Aorta (tissue), 5 donors: ENCODE measurements at regions not wholly inside any gene's neighbourhood (a gene's known extent, or its start where the extent isn't known, plus 50 kb on each side); places are given as distances from the start of the nearest gene placed in this dataset.

ENCODE experiments used
- ATAC-seq: fragments of 200-7000 bp; cut with Tn5 transposase; one replicate; pipeline ENCODE4 v1.9.1; 2022; ENCODE audit warnings: moderate library complexity; ENCODE audit not compliant: low FRiP score
- DNase-seq, 2 donors: peaks; one replicate each; pipeline ENCODE4 v3.0.0-alpha.2; 2020
- H3K27ac ChIP-seq, 2 donors: one replicate each; pipeline ENCODE4 v1.5.1; 2013; ENCODE audit warnings: low read length in 2 of 2, mild to moderate bottlenecking in 2 of 2, moderate library complexity in 2 of 2, control low read depth in 1 of 2, inconsistent platforms in 1 of 2, low read depth in 1 of 2
- H3K27me3 ChIP-seq, 2 donors: one replicate each; pipeline ENCODE4 v1.6.1; 2013; ENCODE audit warnings: control low read depth in 1 of 2, low read length in 1 of 2, mild to moderate bottlenecking in 1 of 2, moderate library complexity in 1 of 2; ENCODE audit not compliant: insufficient read depth in 2 of 2, control insufficient read depth in 1 of 2
- H3K36me3 ChIP-seq, 2 donors: one replicate each; pipeline ENCODE4 v1.6.1; 2013; ENCODE audit warnings: control low read depth in 1 of 2, low read length in 1 of 2, mild to moderate bottlenecking in 1 of 2; ENCODE audit not compliant: insufficient read depth in 2 of 2, control insufficient read depth in 1 of 2
- H3K4me1 ChIP-seq, 2 donors: one replicate each; pipeline ENCODE4 v1.6.1; 2013; ENCODE audit warnings: low read length in 2 of 2, control low read depth in 1 of 2, mild to moderate bottlenecking in 1 of 2, moderate library complexity in 1 of 2; ENCODE audit not compliant: insufficient read depth in 2 of 2, control insufficient read depth in 1 of 2
- H3K4me3 ChIP-seq, 2 donors: one replicate each; pipeline ENCODE4 v1.5.1; 2013; ENCODE audit warnings: low read length in 2 of 2, control low read depth in 1 of 2, mild to moderate bottlenecking in 1 of 2
- H3K9me3 ChIP-seq: one replicate; pipeline ENCODE4 v1.6.1; 2013; ENCODE audit warnings: mild to moderate bottlenecking, low read length; ENCODE audit not compliant: control insufficient read depth
- WGBS, 2 donors: extraction: QIAGEN DNeasy Blood & Tissue Kit; methylation state at CpG; one replicate each; pipeline ENCODE4 v1.1.7; 2013; 5-methylcytosine and 5-hydroxymethylcytosine counted together
- intact Hi-C, 2 donors: fragments of 100-400 bp; cut with DNase I; formaldehyde crosslinking; loops; one replicate each; pipeline versions ENCODE4 v1.14.2 to v1.15.0; 2022
- donor health status: healthy with polysubstance abuse.
- donor health status: Bipolar disorder and iron deficiency.
- donor health status: DM: no; HTN: no; CAD: no.
- donor health status: DM: no; HTN: no; CAD: no.
- donor health status: DM: yes; HTN: yes; CAD: no.

DNA sequence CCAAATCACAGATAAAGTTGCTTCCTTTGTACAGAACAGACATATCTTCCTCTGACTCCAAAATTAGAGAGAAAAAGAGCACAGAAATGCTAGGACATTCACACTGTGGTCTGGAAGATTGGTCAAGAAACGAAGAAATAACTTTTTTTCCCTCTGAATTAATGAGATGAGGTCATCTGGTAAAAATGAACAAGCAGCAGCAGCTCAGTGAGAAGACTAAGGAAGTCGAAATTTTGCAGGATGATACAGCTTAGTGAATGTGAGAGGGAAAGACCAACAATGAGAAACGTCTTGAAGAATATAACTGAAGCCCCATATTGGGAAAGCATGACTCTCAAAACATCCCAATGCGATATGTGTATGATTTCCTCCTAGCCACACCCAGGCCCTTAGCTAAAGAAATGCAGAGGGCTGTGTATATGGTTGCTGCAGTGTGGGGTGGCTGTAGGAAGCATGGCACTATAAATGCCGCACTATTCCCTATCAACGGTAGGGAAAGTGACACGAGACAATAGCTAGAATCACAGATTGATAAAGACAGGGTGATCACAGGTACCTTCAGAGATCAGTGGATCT lies 208.6 kb downstream of the VEGFC start:
- Histone ChIP-seq H3K9me3 (no peaks in the 10 kb centered on the region), H3K4me1 (no peaks in the 10 kb centered on the region), H3K4me3 (no peak overlapping the region), H3K36me3 (no peaks in the 10 kb centered on the region), H3K27ac (no peak overlapping the region), H3K27me3 (no peaks in the 10 kb centered on the region)
- DNase-seq (no peak), ATAC-seq (no peak)
- 84 to 87% methylated on average over 7 of the region's 7 CpGs for WGBS, 2 donors
- intact Hi-C loops: no loop called here

DNA sequence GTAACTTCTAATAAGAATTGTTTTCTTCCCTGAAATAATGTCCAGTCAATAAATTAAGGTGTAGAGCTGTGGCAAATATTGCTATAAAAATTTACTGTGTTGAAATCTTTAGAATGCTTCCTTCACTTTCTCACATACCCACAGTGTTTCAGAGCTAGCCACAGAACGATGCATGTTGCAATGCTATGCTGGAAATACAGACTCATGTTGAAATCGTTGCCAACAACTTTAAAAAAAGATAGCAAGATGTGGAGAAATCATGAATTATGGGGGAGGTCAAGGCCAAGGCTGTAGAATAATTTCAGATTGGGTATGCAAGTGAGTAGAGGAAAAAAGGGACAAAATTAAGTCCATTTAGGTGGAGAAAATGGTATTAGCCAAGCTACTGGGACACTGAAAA lies 204.8 kb downstream of the VEGFC start:
- DNase-seq: no peak
- 11 to 19% methylated on average over 2 of the region's 2 CpGs for WGBS, 2 donors
- no peaks in the 10 kb centered on the region for H3K27me3 ChIP-seq
- no peaks in the 10 kb centered on the region for H3K9me3 ChIP-seq
- no peak overlapping the region for H3K4me3 ChIP-seq
- no peak overlapping the region for H3K27ac ChIP-seq
- H3K4me1 ChIP-seq: no peaks in the 10 kb centered on the region
- ATAC-seq: no peak
- no peaks in the 10 kb centered on the region for H3K36me3 ChIP-seq
- intact Hi-C loops: no loop called here

DNA sequence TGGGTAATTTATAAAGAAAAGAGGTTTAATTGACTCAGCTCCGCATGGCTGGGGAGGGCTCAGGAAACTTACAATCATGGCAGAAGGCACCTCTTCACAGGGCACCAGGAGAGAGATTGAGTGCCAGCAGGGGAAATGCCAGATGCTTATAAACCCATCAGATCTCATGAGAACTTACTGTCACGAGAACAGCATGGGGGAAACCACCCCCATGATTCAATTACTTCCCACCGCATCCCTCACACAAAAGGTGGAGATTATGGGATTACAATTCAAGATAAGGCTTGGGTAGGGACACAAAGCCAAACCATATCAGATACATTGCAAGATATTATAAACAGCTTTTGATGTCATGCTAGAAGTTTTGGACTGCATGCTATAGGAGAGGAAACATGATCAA lies 204.3 kb downstream of the VEGFC start:
- 93 to 95% methylated on average over 3 of the region's 3 CpGs for WGBS, 2 donors
- no peak overlapping the region for H3K4me3 ChIP-seq
- DNase-seq (no peak), ATAC-seq (no peak)
- no peaks in the 10 kb centered on the region for H3K27me3 ChIP-seq
- H3K9me3 ChIP-seq: no peaks in the 10 kb centered on the region
- no peaks in the 10 kb centered on the region for H3K36me3 ChIP-seq
- no peaks in the 10 kb centered on the region for H3K4me1 ChIP-seq
- H3K27ac ChIP-seq: no peak overlapping the region
- intact Hi-C loops: no loop called here

DNA sequence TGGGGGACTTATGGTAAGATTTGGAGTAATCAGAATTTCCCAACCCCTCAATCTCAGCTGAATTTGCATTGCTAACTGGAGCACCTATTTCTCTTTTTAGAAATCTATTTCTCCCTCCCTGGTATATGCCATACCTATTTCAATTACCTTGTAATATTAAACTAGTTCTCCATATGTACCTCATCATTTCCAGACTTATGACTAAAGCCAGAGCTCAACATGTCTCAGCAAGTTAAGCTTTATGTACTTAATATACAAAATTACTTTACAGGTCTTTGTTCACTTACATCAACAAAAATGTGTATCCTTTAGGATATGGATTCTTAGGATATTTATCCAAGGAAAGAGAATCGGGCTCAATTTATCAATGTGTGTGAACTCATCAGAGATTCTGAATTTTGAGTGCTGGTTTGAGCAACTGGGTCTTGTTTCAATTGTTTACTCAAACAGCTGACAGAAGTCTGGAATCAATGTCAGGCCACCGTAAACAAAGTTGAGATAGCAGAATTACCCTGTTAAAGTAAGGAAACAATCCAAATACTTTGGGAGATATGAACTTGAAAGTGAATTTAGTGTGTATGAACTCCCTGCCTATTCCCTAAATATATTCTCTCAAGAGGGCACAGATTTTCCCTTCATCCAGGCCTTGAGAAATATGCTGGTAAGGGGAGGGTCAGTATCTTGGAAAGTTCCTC lies 199.6 kb downstream of the VEGFC start:
- Histone ChIP-seq H3K36me3 (no peaks in the 10 kb centered on the region), H3K4me3 (no peak overlapping the region), H3K27me3 (no peaks in the 10 kb centered on the region), H3K4me1 (no peaks in the 10 kb centered on the region), H3K9me3 (no peaks in the 10 kb centered on the region), H3K27ac (no peak overlapping the region)
- DNase-seq: no peak
- WGBS, 2 donors: 53 to 71% methylated on average over 2 of the region's 2 CpGs
- intact Hi-C loops: no loop called here
- ATAC-seq: no peak

DNA sequence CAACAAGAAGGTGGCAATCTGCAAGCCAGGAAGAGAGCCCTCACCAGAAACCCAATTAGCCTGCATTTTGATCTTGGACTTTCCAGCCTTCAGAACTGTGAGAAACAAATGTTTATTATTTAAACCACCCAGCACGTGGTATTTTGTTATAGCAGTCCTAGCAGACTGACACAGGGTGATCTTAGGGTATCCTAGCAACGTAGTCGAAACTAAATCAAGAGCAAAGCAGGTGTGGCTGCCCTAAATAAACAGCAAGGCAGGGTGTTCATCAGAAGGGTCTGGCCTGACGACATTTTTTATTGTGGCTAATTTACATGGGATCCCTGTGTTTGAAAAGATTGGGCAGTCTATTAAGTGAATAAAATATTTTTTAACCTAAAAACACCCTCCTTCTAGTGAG lies 198.8 kb downstream of the VEGFC start:
- Histone ChIP-seq H3K4me3 (no peak overlapping the region), H3K9me3 (no peaks in the 10 kb centered on the region), H3K36me3 (no peaks in the 10 kb centered on the region), H3K27me3 (no peaks in the 10 kb centered on the region), H3K4me1 (no peaks in the 10 kb centered on the region), H3K27ac (no peak overlapping the region)
- intact Hi-C loops: no loop called here
- ATAC-seq (no peak), DNase-seq (no peak)
- whole genome bisulfite sequencing, 2 donors: 70 to 72% methylated on average over 4 of the region's 4 CpGs

DNA sequence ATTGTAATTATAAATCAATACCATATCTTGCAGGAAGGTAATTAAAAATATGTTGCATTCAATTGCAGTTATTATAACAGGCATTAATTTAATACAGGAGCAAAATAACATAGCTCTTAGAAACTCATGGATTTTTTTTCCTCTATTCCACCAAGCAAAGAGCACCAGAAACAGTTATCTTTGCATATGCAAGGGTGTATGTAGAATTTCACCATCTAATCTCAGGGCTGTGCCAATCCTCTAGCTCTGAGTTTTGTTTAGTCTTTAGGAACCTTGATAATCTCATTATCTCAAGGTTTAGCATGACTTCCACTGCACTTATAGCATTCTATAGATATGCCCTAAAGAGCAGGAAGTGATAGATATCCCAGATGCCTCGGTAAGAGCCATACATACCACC lies 197.5 kb downstream of the VEGFC start:
- intact Hi-C loops: no loop called here
- H3K4me1 ChIP-seq: no peaks in the 10 kb centered on the region
- no peaks in the 10 kb centered on the region for H3K9me3 ChIP-seq
- no peak for DNase-seq
- ATAC-seq: no peak
- no peaks in the 10 kb centered on the region for H3K36me3 ChIP-seq
- 6 to 19% methylated on average over 1 of the region's 1 CpG for WGBS, 2 donors
- no peaks in the 10 kb centered on the region for H3K27me3 ChIP-seq
- H3K27ac ChIP-seq: no peak overlapping the region
- H3K4me3 ChIP-seq: no peak overlapping the region

DNA sequence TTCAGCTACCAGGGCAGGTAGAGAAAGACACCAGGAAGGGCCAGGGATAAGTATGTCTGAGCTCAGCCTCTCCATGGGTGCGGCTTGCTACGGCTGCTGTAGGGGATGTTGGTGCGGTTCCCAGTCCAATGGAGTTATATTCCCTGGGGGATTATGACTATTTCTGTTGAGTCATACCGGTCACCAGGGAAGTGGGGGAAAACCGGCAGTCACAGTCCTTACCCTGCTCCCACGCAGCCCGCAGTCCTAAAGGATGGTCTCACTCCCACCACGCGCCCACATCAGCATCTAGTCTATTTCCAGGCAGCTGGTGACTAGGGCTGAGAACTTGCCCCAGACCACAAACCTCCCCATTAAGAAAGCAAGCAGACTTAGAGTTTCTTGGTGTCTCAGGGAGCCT lies 191.6 kb downstream of the VEGFC start:
- H3K4me3 ChIP-seq: no peak overlapping the region
- ATAC-seq: no peak
- no peaks in the 10 kb centered on the region for H3K36me3 ChIP-seq
- intact Hi-C loops: no loop called here
- WGBS, 2 donors: 83 to 86% methylated on average over 9 of the region's 9 CpGs
- DNase-seq: no peak
- no peaks in the 10 kb centered on the region for H3K9me3 ChIP-seq
- no peaks in the 10 kb centered on the region for H3K4me1 ChIP-seq
- H3K27me3 ChIP-seq: no peaks in the 10 kb centered on the region
- no peak overlapping the region for H3K27ac ChIP-seq

DNA sequence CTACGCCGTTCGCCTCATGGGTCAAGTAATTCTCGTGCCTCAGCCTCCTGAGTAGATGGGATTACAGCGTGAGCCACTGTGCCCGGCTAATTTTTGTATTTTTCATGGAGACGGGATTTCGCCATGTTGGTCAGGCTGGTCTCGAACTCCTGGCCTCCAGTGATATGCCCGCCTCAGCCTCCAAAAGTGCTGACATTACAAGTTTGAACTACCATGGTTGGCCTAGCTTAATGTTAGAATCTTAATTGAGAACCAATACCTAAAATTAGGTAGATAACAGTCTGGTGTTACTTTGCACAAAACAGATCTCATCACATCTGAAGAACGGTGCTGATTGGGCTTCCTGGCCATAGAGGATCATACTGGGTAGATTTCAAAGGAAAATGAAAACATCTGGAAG lies 184.9 kb downstream of the VEGFC start:
- Histone ChIP-seq H3K36me3 (no peaks in the 10 kb centered on the region), H3K4me1 (no peaks in the 10 kb centered on the region), H3K4me3 (no peak overlapping the region), H3K27me3 (no peaks in the 10 kb centered on the region), H3K27ac (no peak overlapping the region), H3K9me3 (no peaks in the 10 kb centered on the region)
- intact Hi-C loops: no loop called here
- DNase-seq (no peak), ATAC-seq (no peak)
- 94 to 96% methylated on average over 11 of the region's 11 CpGs for WGBS, 2 donors

DNA sequence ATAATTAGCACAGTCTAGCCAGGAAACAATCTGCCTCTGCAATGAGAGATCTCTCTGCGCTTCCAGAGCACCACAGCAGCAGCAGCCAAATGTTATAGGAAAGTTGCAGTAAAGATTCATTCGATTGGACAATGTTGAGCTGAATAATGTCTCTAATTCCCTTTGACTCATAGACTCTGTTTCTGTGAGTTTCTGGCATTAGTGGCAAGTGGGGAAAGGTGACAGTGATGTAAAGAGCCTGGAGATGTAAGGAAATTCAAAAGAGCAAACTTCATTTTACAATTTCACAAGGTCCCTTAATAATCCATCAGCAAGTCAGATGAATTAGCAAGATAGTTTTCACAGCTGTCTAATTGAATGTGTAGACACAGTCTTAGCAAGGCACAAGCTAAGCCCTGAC lies 184.4 kb downstream of the VEGFC start:
- ATAC-seq (no peak), DNase-seq (no peak)
- no peaks in the 10 kb centered on the region for H3K27me3 ChIP-seq
- H3K4me3 ChIP-seq: no peak overlapping the region
- 89 to 98% methylated on average over 2 of the region's 2 CpGs for WGBS, 2 donors
- no peaks in the 10 kb centered on the region for H3K36me3 ChIP-seq
- intact Hi-C loops: no loop called here
- no peaks in the 10 kb centered on the region for H3K4me1 ChIP-seq
- H3K27ac ChIP-seq: no peak overlapping the region
- H3K9me3 ChIP-seq: no peaks in the 10 kb centered on the region
